Erythroblast (primary cell): ENCODE measurements at regions not wholly inside any gene's neighbourhood (a gene's known extent, or its start where the extent isn't known, plus 50 kb on each side); places are given as distances from the start of the nearest gene placed in this dataset.

Experiments used
- GATA1 ChIP-seq: IDR thresholded peaks from 2 replicates; pipeline ENCODE4 v1.6.1; 2011; ENCODE audit warnings: low read depth, mild to moderate bottlenecking, control low read depth, low read length, moderate library complexity
- POLR2A ChIP-seq: IDR thresholded peaks from 2 replicates; pipeline ENCODE4 v1.6.1; 2011; ENCODE audit warnings: mild to moderate bottlenecking, low read length

DNA sequence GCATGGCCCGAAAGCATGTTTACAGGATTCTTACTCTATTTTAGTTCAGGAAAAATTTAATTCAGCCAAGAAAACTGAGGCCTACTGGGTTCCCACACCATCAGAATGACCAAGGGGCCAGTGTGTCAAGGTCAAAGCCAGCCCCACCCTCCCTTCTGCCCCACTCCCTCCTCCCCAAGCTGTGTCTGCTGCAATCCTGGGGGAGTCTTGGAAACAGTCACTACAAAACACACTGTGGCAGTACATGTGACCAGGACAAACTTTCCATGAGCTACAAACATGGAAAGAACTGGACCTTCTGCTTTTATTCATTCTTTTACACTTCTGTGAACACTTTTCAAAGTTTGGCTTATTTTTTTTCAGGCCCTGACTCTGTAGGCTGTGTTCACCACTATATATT lies 1228.8 kb upstream of the TMEM132C start:
- TF ChIP-seq POLR2A (no peak), GATA1 (no peak)
